ENCODE measurements at regions not wholly inside any gene's neighbourhood (a gene's known extent, or its start where the extent isn't known, plus 50 kb on each side); places are given as distances from the start of the nearest gene placed in this dataset.

DNA sequence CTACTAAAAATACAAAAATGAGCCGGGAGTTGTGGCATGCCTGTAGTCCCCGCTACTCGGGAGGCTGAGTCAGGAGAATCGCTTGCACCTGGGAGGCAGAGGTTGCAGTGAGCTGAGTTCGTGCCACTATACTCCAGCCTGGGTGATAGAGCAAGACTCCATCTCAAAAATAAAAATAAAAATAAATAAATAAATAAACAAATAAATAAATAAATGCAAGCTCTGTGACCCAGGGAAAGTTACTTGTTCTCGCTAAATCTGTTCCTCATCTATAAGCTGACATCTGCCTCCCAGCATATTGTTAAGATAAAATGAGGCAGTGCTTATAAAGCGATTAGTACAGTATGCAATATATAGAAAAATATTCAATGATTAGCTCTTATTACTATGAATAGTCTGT, 56.4 kb upstream of the STK38L start:
- H2AFZ ChIP-seq (ENCODE audit: low read length) = no peak overlapping the region
- no peak overlapping the region for H3K27ac ChIP-seq (ENCODE audit: low read depth, low read length)
- no peak overlapping the region for H4K8ac ChIP-seq (ENCODE audit: extremely low read depth, insufficient read depth, low read length)
- DNase-seq (ENCODE audit: low read depth in 1 of 2, low spot score in 2 of 2) = no peak
- ChIA-PET CTCF (ENCODE audit: partially characterized antibody) (no interaction called here), POLR2A (ENCODE audit: partially characterized antibody) (no interaction called here)
- 93% methylated on average over 7 of the region's 7 CpGs; no CpG with 5 or more reads in 1 of the 2 experiments for WGBS, 2 experiments (ENCODE audit: extremely low coverage in 1 of 2, insufficient coverage in 1 of 2, insufficient read length in 1 of 2, insufficient replicate concordance in 2 of 2, low coverage in 1 of 2, low lambda C conversion rate in 2 of 2, missing lambda C conversion rate in 1 of 2)
- H2BK20ac ChIP-seq (ENCODE audit: low read length) = no peak overlapping the region
- no peak overlapping the region for H4K91ac ChIP-seq (replicated peaks; ENCODE audit: insufficient read length, low read length)
- H3K27me3 ChIP-seq (replicated peaks in 1 of 4; ENCODE audit: control insufficient read depth in 3 of 4, extremely low read depth in 1 of 4, insufficient read depth in 3 of 4, low read length in 3 of 4) = no peaks in the 10 kb centered on the region; a peak in 1 of 7 replicates
- H3K79me2 ChIP-seq (ENCODE audit: control insufficient read depth in 1 of 2, insufficient read depth in 2 of 2, low read length in 2 of 2) = no peaks in the 10 kb centered on the region
- H4K5ac ChIP-seq (ENCODE audit: insufficient read length, low read depth, low read length) = no peak overlapping the region
- H4K20me1 ChIP-seq (replicated peaks in 1 of 2; ENCODE audit: control insufficient read depth in 1 of 2, insufficient read depth in 2 of 2, low read length in 2 of 2) = no peaks in the 10 kb centered on the region
- no peak overlapping the region for H3K4me2 ChIP-seq (ENCODE audit: insufficient read depth in 1 of 2, low read depth in 2 of 2, low read length in 2 of 2)
- no peak overlapping the region for H3K14ac ChIP-seq (ENCODE audit: insufficient read length)
- H3K79me1 ChIP-seq (ENCODE audit: low read depth, low read length) = no peaks in the 10 kb centered on the region
- H3K9me3 ChIP-seq (ENCODE audit: insufficient read depth in 2 of 2, low read depth in 1 of 2, low read length in 1 of 2) = no peaks in the 10 kb centered on the region
- no peak for FAIRE-seq
- H2AK5ac ChIP-seq (ENCODE audit: low read depth, low read length) = no peak overlapping the region
- no peak overlapping the region for H3K23ac ChIP-seq (ENCODE audit: insufficient read length)
- no peak overlapping the region for H2BK5ac ChIP-seq (ENCODE audit: low read depth, low read length)
- no peak overlapping the region for H2BK120ac ChIP-seq (replicated peaks; ENCODE audit: low read depth, low read length)
- no peaks in the 10 kb centered on the region for H3K36me3 ChIP-seq (ENCODE audit: control insufficient read depth in 2 of 4, insufficient read depth in 4 of 4, low read length in 3 of 4)
- H3K18ac ChIP-seq (ENCODE audit: extremely low read depth, low read length) = no peak overlapping the region
- H2BK12ac ChIP-seq (ENCODE audit: low read depth, low read length) = no peak overlapping the region
- no peak overlapping the region for H3K56ac ChIP-seq (replicated peaks; ENCODE audit: insufficient read length, low read depth, low read length)
- no peak overlapping the region for H2BK15ac ChIP-seq (ENCODE audit: low read length)
- H3K23me2 ChIP-seq (ENCODE audit: low read depth, low read length) = no peaks in the 10 kb centered on the region; the same call in 1 of the 2 replicates
- no peak overlapping the region for H3K4me3 ChIP-seq (ENCODE audit: extremely low read depth in 1 of 4, insufficient read depth in 2 of 4, low read depth in 3 of 4, low read length in 4 of 4)
- no peaks in the 10 kb centered on the region for H3K4me1 ChIP-seq (replicated peaks in 1 of 4; ENCODE audit: control insufficient read depth in 3 of 4, insufficient read depth in 4 of 4, low read length in 3 of 4)
- H3K9ac ChIP-seq (replicated peaks in 1 of 4; ENCODE audit: extremely low read depth in 1 of 4, low read depth in 3 of 4, low read length in 3 of 4) = no peak overlapping the region
- no peak overlapping the region for H3K4ac ChIP-seq (replicated peaks; ENCODE audit: insufficient read length, low read depth, low read length)
- no peak for TF ChIP-seq KDM1A (IDR thresholded peaks at IDR 0.05; ENCODE audit: borderline replicate concordance, low read length)
- TF ChIP-seq POLR2A (IDR thresholded peaks at IDR 0.05; ENCODE audit: control extremely low read depth in 1 of 2, low read depth in 2 of 2, low read length in 2 of 2) = no peak

All from H1 (cell line).